Left kidney (tissue), 1 donor: ENCODE measurements at regions not wholly inside any gene's neighbourhood (a gene's known extent, or its start where the extent isn't known, plus 50 kb on each side); places are given as distances from the start of the nearest gene placed in this dataset.

Experiments used
- DNase-seq: peaks from one replicate; pipeline ENCODE4 v3.0.0-alpha.2; 2013

- DNase-seq: no peak
These were observed 73.2 kb upstream of the FSTL4 start for GRCh38 chr5:133685402-133686018.

GRCh38 chr5:133683646-133684596 is 71.6 kb upstream of the FSTL4 start:
- peak; percentile 55 for DNase-seq

- DNase-seq: no peak
These were observed 70.1 kb upstream of the FSTL4 start for GRCh38 chr5:133682451-133682850.

- no peak for DNase-seq
These were observed 69.6 kb upstream of the FSTL4 start for GRCh38 chr5:133681896-133682295.

- DNase-seq: no peak
These were observed 68.7 kb upstream of the FSTL4 start for GRCh38 chr5:133680830-133681565.

GRCh38 chr5:133679534-133679933 is 67.2 kb upstream of the FSTL4 start:
- no peak for DNase-seq

GRCh38 chr5:133675376-133676154 is 63.2 kb upstream of the FSTL4 start:
- DNase-seq: no peak

GRCh38 chr5:133670336-133670735 is 58.0 kb upstream of the FSTL4 start:
- no peak for DNase-seq

GRCh38 chr5:133669472-133669871 is 57.1 kb upstream of the FSTL4 start:
- no peak for DNase-seq

- no peak for DNase-seq
These were observed 56.1 kb upstream of the FSTL4 start for GRCh38 chr5:133668458-133668857.

- DNase-seq: no peak
These were observed 54.9 kb upstream of the FSTL4 start for GRCh38 chr5:133667217-133667616.

GRCh38 chr5:133665571-133665970 is 53.2 kb upstream of the FSTL4 start:
- DNase-seq: no peak

GRCh38 chr5:133664422-133664821 is 52.1 kb upstream of the FSTL4 start:
- DNase-seq: no peak

- no peak for DNase-seq
These were observed 51.2 kb upstream of the FSTL4 start for GRCh38 chr5:133663397-133664054.

GRCh38 chr5:133662578-133662977 is 50.2 kb upstream of the FSTL4 start:
- no peak for DNase-seq
